ENCODE measurements at regions not wholly inside any gene's neighbourhood (a gene's known extent, or its start where the extent isn't known, plus 50 kb on each side); places are given as distances from the start of the nearest gene placed in this dataset.

DNA sequence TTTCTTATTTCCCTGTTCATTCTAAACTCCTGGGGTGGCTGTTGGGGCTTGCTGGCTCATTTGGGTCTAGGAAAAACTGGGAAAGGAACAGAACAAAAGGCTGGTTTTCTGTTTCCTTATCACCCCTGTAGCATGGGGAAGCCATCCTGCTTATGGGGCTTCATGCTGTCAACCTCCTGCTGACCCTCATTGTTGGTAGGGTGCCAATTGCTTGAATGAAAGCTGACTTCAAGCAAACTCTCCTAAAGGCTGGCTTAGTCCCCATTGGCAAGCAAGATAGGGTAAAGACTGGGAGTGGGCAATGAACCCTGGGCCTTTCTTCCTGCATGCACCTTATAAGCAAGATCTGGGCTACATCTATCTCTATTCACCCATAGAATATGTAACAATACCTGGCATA, 511.6 kb downstream of the DMAC1 start:
- DNase-seq, result no peak

DNA sequence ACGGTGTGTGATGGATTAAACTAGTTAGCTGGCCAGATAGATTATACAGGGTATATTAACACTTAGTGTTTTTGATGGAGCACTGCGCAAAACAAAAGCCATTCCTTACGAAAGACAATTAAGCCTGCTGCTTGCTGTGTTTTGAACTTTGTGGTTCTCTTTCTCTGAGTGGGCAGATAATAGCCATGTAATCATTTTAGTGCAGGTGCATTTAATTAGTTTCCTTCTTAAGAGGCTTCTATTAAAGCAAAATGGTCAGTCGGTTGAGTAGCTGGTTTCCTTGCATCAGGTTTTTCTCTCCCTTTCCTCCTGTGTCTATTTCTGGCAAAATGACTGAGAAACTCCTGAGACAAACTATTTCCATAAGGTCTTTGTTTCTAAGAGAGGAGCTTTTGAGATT, 512.5 kb downstream of the DMAC1 start:
- no peak for DNase-seq

DNA sequence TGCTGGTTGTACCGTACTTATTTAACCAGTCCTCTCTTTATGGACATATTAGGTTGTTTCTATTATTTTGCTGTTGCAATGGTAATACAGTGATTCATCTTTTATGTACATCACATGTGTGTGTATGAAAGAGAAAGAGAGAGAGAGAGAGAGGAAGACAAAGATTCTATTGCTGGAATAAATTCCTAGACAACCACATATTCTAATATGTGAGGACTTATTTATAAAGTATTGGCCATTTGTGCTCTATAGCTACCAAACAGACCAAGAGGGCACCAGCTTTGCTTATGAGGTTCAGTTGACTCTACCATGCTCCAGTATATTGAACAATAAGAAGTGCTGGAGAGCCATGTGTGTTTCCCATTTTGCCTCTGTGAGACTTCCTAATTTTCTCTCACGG, 513.5 kb downstream of the DMAC1 start:
- DNase-seq, result no peak

DNA sequence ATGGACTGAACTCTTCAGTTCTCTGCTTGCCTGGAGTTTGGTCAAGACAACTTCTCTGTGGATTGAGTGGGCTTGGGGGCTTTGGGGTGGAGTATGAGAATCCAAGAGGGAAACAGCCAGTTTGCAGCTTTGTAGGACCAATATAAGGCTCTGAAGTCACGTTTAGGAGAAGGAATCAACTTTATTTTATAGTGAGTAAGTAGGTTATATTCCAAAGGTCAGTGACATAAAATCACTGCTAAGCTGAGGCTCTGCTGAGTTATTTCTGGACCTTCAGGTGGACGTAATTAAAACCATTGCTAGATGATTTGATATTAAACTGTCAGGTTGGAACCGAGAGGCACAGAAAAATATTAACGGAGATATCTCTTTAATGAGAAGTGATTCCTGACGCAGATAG, 514.4 kb downstream of the DMAC1 start:
- no peak for DNase-seq

DNA sequence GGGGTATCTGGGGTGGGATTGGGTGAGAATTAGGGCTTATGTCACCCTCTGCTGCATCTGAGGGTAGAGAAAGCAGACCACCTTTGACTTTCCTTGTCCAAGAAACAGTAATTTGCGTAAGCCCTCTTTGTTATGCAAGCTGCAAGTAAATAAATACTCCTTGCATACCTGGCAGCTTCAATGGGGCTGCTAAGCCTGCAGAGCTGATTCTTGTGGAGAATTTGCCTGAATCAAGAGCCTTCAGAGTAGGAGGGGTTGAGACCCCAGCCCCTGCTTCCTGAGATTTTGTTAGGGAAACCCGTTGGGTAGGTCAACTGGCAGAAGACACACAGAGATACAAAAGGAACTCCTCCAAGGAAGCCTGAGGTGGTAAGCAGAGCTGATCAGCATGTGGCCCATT, 515.1 kb downstream of the DMAC1 start:
- DNase-seq, result no peak

DNA sequence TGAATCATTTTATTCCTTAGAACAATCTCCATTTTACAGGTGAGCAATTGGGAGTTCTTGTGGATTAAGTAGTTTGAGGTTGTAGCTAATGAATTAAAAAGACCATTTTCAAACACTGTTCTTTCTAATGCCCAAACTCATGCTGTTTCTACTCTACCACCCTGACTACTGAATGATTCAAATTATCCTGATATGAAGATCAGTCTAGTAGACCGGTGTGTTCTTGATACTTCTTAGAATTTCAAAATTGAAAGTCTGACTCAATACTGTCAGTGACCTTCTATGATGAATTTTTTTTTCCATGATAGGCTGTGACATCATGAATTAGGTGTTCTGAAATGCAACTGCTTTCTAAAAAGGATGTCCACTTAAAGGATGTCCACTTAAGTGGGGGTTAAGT, 515.5 kb downstream of the DMAC1 start:
- DNase-seq, result no peak

DNA sequence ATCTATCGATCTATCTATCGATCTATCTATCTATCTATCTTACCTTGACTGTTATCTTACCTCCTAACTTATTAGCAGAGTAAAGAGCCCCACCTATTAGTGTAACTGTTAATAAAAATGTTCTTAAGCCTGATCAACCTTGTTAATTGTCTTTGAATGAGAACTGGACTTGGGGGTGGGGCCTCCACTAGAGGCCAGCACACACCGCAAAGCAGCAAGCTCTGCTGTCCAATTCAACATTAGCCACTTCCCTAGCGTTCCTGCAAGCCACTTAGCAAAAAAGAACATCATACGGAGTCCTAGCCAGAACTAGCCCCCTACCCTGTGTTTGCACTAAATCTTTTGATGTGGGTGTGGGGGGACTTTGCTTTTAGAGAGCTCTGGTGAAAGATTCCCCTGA, 515.8 kb downstream of the KDM4C start:
- no peak for DNase-seq

DNA sequence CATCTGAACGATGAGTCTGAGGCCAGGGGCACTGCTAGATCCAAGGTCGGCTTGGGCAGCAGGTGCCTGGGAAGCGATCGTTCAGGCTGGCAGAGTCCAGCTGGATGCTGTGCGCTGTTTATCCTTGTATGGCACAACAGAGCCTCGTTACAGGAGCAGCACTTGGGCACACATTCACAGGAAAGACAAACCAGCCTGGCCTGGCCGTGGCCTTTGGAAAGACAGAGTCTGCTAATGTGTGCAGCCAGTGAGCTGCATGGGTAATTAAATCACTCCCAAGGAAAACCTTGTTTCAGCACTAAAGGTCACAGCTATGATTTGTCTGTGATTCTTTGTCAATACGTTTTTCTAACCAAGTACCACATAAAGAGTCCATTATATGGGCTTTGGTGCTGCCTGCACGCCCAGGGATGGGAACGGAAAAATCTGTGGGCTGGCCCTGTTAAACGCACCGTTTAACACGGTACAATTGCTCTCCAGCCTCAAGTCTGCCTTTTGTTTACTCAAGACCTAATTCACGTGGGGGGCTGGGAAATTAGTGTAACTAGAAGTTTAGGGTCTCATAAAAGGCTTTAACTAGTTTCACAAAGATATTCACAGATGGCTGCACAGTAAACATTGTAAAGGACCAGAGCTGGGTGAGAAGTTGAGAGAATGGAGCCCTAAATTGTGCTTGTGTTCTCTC, 509.3 kb downstream of the KDM4C start:
- no peak for DNase-seq

DNA sequence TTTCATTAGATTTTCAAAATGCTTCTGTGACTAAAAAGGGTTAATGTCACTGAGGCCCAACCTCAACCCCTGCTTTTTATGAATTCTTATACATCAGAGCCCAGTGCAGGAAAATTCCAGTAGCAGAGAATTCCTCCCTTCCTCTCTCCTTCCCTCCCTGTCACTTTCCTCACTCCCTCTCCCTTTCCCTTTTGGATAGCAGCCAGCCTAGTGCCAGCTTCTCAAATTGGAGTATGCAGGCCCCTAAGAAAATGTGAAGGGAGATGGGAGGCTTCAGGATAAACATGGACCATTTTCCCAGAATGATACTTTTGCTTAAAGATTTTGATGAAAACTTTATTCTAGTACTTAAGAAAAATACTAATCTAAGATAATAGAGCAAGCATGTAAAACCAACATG, 507.4 kb downstream of the KDM4C start:
- no peak for DNase-seq

DNA sequence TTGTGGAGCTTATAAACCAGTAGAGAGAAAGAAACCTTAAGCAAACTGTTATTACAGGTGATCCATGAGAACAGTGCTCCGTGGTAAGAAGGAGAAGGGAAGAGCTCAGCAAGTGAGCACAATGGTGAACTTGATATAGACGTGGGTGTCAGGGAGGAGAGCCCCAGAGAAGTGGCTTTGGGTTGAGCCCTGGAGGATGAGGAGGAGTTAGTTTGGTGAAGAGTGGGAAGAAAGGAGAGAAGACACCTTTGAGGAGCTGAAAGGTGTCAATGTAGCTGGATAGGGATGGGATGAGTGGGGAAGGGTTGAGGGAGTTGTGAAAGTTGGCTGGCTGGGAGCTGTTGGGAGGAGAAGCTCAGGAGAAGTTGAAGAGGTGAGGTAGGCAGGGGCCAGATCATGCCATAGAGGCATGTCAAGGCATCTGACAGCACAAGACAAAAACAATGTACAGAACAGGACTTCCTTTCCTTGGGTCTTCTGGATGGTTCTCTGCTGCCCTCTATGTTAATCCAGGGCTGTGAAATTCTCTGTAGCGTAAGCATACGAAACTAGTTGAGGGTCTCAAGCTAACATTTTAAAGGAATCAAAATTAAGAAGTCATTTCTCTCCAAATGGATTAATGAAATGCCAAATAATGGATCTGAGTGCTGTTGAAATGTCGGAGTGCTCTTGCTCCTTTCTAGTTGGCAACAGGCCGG, 501.9 kb downstream of the KDM4C start:
- no peak for DNase-seq

DNA sequence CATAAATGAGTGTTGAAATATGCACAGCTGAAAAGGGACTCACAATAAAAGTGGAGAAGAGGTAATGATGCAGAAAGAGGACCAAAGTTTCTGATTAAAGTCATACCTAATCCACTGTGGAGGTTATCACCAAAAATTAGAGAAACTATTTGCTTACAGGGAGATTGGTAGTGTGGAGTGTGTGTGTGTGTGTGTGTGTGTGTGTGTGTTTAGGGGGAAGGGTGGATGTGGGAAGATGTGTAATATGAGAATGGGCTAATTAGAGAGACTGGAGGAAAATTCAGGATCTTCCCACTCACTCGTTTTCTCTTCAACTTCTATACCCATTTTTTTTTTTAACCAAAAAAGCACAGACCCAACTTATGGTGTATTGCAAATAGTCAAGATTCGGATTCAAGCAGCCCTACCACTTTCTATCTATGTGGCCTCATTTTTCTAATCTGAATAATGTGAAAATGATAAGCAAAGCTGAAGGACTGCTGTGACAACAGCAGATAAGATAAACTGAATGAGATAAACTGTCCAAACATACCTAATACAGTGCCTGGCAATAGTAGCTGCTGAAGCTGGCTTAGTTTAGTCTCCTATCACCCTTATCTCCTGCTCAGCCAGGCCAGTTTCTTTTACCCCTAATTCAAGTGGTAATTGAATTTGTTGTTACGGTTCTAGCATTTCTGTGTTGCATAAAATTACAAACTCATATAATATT, 501.1 kb downstream of the KDM4C start:
- DNase-seq, result no peak

DNA sequence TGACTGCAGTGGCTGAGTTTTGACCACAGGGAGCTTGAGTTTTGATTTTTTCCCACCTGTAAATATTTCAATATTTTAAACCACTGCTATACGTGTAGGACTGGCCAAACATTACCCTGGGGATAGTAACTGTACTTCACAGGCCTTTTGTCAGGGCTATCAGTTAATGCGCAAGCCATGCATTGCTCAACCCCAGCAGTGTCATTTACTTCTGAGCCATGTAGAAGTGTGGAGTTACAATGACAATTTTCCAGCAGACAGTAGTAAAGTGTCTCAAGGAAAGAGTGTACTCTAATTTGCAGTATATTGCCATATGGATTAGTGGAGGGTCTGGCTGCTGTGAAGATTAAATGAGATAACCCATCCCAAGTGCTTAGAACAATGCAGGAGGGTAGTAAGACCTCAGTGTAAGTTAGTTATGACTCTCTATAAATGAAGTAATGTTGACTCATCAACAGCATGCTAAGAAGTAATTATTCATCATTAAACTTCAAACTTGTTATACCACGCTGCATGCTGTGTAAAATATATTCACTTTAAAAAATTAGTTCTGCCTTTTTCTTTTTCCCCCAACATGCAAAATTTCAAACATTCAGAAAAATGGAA, 489.2 kb downstream of the KDM4C start:
- DNase-seq, result no peak

DNA sequence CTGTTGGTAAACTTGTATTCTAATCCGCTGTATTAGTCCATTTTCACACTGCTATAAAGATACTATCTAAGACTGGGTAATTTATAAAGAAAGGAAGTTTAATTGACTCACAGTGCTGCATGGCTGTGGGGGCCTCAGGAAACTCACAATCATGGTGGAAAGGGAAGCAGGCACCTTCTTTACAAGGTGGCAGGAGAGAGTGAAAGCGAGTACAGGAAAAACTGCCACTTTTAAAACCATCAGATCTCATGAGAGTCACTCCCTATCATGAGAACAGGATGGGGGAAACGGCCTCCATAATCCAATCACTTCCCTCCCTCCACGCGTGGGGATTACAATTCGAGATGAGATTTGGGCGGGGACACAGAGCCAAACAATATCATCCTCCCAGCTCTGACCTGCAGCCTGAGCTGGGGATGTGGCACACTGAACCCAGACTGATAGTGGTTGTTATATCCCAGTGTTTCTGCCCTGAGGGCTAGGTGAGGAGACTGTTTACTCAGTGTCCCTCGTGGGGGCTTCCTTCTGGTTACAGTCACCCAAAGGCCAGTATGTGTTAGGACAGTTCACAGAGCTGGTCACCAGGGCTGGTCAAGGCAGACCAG, 488.3 kb downstream of the KDM4C start:
- no peak for DNase-seq

DNA sequence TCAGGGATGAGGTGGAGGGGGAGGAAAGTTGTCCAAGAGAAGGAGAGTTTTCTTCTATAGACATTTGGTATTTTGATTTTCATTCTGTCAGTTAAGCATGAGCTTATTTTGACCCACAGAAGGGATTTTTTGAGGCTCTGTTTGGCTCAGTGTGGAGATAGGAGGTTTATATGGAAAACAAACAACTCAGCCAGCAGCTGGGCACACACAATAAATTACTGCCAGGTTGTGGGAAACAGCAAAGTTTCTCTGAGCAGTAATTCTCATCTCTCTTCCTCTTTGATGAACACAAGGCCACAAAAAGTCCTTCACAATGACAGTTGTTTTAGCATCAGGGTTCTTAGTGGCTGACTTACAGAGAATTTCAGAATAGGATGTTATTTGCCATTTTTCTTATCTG, 486.1 kb downstream of the KDM4C start:
- no peak for DNase-seq

DNA sequence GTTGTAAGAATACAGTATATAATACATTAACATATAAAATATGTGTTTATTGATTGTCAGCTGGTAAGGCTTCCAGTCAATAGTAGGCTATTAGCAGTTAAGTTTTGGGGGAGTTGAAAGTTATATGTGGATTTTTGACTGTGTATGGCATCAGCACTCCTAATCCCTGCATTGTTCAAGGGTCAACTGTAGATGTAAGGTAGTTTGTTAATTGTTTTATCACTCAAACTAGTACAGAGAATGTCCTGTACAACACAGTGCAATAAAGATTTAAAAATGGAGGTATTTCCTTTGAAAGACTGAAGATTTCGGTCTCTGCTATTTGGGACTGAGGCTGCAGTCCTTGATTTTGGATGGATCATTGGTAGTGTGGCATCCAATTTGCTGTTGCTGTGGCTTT, 484.4 kb downstream of the KDM4C start:
- DNase-seq, result no peak

DNA sequence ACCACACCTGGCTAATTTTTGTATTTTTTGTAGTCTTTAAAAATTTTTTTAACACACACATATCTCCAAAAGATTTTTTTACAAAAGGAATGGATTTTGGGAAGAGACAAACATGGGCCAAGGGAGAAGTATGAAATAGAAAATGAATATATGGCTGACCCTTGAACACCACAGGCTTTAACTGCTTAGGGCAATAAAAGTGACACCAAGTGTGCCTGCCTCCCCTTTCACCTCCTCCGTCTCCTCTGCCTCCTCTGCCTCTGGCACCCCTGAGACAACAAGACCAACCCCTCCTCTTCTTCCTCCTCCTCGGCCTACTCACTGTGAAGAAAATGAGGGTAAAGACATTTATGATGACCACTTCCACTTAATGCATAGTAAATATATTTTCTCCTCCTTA, 483.9 kb downstream of the KDM4C start:
- no peak for DNase-seq

DNA sequence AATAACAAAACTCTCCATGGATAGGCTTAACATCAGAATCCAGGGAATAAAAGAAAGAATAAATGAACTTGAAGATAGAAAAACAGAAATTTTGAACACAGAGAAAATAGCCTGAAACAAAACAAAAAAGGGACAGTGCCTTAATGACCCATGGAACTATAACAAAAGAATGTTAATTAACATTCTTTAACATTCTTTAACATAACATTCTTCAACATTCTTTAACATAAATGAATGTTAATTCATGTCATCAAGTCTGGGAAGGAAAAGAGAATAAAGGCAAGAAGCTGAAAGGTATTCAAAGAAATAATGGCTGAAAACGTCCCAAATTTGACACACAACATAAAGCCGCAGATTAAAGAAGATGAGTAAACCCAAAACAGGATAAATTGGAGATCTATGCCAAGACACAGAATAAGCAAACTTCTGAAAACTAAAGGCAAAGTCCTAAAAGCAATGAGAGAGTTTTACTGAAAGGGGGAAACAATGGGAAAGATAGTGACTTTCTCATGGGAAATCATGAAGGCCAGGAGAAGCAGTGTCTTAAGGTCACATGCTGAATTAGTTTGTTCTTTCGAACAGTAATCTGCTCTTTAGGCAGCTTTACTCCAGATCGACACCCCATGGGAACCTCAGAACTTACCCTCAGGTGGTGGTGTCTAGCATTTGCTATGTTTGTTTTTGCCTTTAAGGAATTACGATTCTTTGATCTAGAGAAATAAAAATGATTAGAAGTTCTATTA, 483.0 kb downstream of the KDM4C start:
- DNase-seq, result no peak

DNA sequence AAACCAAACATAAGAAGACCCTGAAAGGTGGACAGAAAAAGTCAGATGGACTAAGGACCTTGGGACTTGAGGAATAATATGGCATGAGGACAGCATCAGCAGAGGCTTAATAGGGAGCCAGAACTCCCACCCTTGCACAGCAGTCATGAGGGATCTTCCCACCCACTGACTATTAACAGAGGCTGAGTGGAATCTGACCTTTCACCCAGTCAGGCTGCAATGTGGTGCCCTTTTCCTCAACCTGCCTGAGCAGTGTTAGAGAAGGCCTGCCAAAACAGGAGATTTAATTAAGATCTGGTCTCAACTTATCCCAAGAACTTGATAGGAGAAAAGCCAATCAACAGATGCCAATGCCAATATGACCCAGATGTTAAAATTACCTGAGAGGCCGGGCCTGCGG, 481.9 kb downstream of the KDM4C start:
- DNase-seq, result no peak

DNA sequence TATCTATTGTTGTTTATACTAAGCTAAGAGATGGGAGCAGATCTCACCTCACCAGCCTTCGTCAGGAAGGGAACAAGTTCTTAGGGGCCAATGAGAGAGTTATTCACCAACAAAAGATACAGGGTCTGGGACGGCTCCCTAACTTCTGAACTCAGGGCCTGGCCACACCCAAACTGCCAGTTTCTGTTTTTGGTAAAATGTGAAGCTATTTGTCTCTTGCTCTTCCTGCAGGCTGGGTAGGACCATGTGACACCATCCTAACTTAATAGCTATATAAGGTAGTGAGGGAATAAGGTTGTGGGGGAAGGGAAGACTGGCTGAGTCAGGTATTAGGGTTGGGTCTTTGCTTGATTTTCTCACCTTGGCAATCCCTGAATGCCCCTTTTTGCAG, 480.5 kb downstream of the KDM4C start:
- no peak for DNase-seq

DNA sequence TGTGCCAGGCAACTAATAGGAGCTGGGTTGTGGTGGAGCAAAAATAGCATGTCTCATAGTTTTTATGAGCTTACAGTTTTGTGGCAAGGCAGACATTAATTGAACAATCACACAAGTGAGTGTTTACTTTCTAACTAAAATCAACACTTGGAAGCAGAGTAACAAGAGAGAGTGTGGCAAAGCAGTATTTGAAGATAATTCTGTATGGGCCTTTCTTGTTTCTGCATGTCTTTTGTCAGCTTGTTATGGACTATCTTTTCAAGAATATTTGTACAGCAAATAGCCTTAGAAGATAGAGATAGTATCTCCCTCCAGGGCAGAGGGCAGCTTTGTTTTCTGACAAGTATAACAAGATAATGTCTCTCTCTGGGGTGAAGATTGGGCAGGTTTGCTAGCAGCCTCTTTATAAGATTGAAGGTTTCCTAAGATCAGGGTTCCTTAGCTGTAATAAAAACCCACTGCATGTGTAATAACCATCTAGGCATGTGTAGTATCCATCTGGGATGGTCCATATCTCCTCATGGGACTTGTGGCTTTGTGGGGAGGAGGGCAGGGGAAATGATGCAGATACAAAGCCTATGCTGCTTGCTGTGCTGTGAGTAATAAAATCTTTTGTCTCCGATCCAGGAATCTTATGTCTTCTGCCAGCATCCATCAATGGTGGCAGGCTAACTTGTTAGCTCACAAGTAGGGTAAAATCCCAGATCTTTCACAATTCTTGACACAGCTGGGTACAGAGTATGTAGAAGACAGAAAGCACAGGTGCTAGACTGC, 479.9 kb downstream of the KDM4C start:
- DNase-seq, result no peak

DNA sequence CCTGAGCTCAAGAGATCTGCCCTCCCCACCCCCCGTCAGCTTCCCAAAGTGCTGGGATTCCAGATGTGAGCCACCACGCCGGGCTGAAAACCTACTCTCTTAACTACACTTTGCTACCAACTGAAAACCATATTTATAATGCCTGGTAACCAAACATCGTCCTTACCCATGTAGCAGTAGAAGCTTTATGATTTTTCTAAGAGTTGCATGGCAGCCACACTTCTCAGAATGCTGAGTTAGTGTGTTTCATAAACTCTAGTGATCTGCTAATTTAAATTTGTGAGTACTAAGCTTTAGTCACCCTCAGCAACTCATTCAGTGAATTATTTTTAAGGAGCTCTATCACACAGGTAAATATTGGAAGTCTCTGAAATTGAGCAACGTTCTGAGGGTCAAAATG, 478.4 kb downstream of the KDM4C start:
- no peak for DNase-seq

DNA sequence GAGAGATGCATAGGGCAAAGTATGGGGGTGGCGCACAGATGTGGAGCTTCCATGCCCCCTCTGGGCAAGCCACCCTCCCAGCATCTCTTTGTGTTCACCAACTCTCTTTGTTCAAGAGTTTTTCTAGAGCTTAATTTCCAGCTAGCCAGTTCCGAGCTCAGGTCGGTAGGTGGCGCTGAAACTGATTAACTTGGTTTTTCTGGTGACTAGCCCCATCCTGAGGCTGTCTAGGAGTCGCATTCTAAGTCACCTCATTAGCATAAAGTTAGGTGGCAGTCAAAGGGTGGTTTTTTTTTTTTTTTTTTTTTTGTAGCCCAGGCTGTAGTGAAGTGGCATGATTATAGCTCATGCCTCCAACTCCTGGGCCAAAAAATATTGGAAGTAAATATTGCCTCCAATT, 476.4 kb downstream of the KDM4C start:
- DNase-seq, result no peak

All from activated gamma-delta T cell treated with Interleukin-2 at 50 U/mL for 16 hours (primary cell).